Caco-2 (cell line): ENCODE measurements at regions not wholly inside any gene's neighbourhood (a gene's known extent, or its start where the extent isn't known, plus 50 kb on each side); places are given as distances from the start of the nearest gene placed in this dataset.

Source experiments
- BruUV-seq: library from RNA; stranded (reverse); fragments of 400-500 nt; replicated peaks from 2 replicates; lab custom pipeline; 2021; lab: Mats Ljungman, UMichigan
- CTCF ChIA-PET: fragments of 300-600 bp; sonication (Branson Sonifier 250); formaldehyde crosslinking; loops from one replicate; lab custom pipeline; 2022; ENCODE audit warnings: antibody characterized with exemption; lab: Charles Lee
- POLR2A ChIA-PET: fragments of 300-600 bp; sonication (Branson Sonifier 250); formaldehyde crosslinking; loops from one replicate; lab custom pipeline; 2022; ENCODE audit warnings: antibody characterized with exemption; lab: Charles Lee
- DNase-seq, 2 experiments: peaks; one replicate each; pipeline versions ENCODE4 v3.0.0 to v3.0.0-alpha.2; 2020 to 2022
- H3K27me3 ChIP-seq: replicated peaks from 2 replicates; pipeline ENCODE4 v1.6.0; 2011; ENCODE audit warnings: low read length; ENCODE audit not compliant: control insufficient read depth, insufficient read depth
- H3K36me3 ChIP-seq: 2 replicates; pipeline ENCODE4 v1.5.1; 2011; ENCODE audit warnings: low read length; ENCODE audit not compliant: control insufficient read depth, insufficient read depth
- H3K4me1 ChIP-seq: fragments of 250-450 bp; sonication (Bioruptor Pico); 2 replicates; pipeline ENCODE4 v1.5.1; 2020; ENCODE audit warnings: mild to moderate bottlenecking
- H3K4me3 ChIP-seq: 2 replicates; pipeline ENCODE4 v1.5.1; 2011; ENCODE audit warnings: low read depth, mild to moderate bottlenecking, control low read depth, low read length
- H3K9me3 ChIP-seq: fragments of 250-450 bp; sonication (Bioruptor Pico); 2 replicates; pipeline ENCODE4 v1.5.1; 2020; ENCODE audit warnings: mild to moderate bottlenecking, moderate library complexity
- H3K27ac Mint-ChIP-seq: one replicate; pipeline ENCODE4 v1.8.0; 2022; ENCODE audit warnings: mixed read lengths; ENCODE audit not compliant: unreplicated experiment
- H3K27me3 Mint-ChIP-seq: one replicate; pipeline ENCODE4 v1.8.0; 2022; ENCODE audit warnings: mixed read lengths; ENCODE audit not compliant: insufficient read depth, unreplicated experiment
- H3K36me3 Mint-ChIP-seq: one replicate; pipeline ENCODE4 v1.8.0; 2022; ENCODE audit warnings: mild to moderate bottlenecking, mixed read lengths; ENCODE audit not compliant: insufficient read depth, unreplicated experiment
- H3K4me1 Mint-ChIP-seq: one replicate; pipeline ENCODE4 v1.8.0; 2022; ENCODE audit warnings: low read depth, mixed read lengths; ENCODE audit not compliant: unreplicated experiment
- H3K4me3 Mint-ChIP-seq: one replicate; pipeline ENCODE4 v1.8.0; 2022; ENCODE audit warnings: mild to moderate bottlenecking, moderate library complexity, mixed read lengths; ENCODE audit not compliant: unreplicated experiment
- H3K9me3 Mint-ChIP-seq: one replicate; pipeline ENCODE4 v1.8.0; 2022; ENCODE audit warnings: mixed read lengths; ENCODE audit not compliant: unreplicated experiment
- CTCF ChIP-seq, 2 experiments: fragments of 200-600 bp in 1 of 2; IDR thresholded peaks; 1 replicate in 1 of 2; 2 replicates in 1 of 2; pipeline versions ENCODE4 v1.5.1 to v1.8.0; 2011 to 2022; ENCODE audit warnings: antibody characterized with exemption in 1 of 2, control low read depth in 1 of 2, inconsistent platforms in 1 of 2, low read depth in 1 of 2, low read length in 1 of 2, mild to moderate bottlenecking in 1 of 2, moderate library complexity in 1 of 2; ENCODE audit not compliant: insufficient read depth in 1 of 2, severe bottlenecking in 1 of 2, unreplicated experiment in 1 of 2
- intact Hi-C: fragments of 100-400 bp; cut with micrococcal nuclease; formaldehyde crosslinking; loops from one replicate; pipeline ENCODE4 v1.10.0; 2022; ENCODE audit not compliant: unreplicated experiment

DNA sequence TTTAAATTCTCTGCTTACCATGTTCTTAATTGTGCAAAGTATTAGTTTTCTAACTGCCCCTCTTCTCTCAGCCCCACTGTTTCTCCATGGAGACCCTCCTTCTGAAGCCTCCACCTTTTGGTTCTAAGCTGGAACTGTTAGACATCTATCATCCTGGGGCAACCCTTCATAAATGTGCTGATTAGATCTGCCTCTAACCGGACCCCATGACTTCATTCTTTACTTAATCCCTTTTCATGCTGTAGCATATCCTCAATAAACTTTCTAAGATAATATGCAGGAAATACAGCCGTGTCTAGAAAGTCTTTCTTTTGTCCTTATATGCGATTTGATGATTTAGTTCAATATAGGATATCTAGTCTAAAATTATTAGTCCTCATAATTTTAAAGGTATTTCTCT lies 1020.1 kb downstream of the ADGRL2 start:
- Mint-ChIP-seq H3K4me3 (no peak overlapping the region), H3K9me3 (no peaks in the 10 kb centered on the region), H3K36me3 (no peaks in the 10 kb centered on the region), H3K27me3 (peaks cover 9% of the 10 kb centered on the region), H3K27ac (no peak overlapping the region), H3K4me1 (no peaks in the 10 kb centered on the region)
- Histone ChIP-seq H3K9me3 (no peaks in the 10 kb centered on the region), H3K4me3 (no peak overlapping the region), H3K4me1 (no peaks in the 10 kb centered on the region), H3K27me3 (no peaks in the 10 kb centered on the region), H3K36me3 (no peaks in the 10 kb centered on the region)
- TF ChIP-seq CTCF (IDR thresholded peaks at IDR 0.05; ENCODE audit: insufficient read depth in 1 of 2, low read depth in 1 of 2, low read length in 1 of 2, severe bottlenecking in 1 of 2, unreplicated experiment in 1 of 2), result no peak
- DNase-seq, result no peak
- ChIA-PET POLR2A (no interaction called here), CTCF (no interaction called here)
- BruUV-seq, result no TSS peak
- intact Hi-C loops, result no loop called here

DNA sequence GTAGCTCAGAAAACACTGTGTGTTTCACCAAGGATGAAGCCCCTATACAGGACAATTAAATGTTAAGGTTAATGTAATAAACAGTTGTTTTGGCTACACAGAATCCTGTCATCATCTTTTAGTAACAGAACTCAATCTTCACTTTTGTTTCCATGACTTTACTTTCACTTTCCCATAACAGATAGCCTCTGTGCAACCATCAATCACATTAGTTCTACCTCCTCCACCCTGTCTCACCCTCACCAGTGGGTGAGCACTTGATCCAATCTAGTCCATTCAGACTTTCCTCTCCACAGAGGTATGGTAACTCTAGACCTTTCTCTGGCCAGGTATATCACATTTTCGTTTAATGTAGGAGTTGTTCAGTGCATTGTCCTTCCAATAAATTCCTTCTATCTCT lies 1018.5 kb downstream of the ADGRL2 start:
- H3K4me1 ChIP-seq, result no peaks in the 10 kb centered on the region
- BruUV-seq, result no TSS peak
- CTCF ChIA-PET, result no interaction called here
- Mint-ChIP-seq H3K36me3 (no peaks in the 10 kb centered on the region), H3K9me3 (no peaks in the 10 kb centered on the region), H3K4me1 (no peaks in the 10 kb centered on the region), H3K27ac (no peak overlapping the region), H3K27me3 (peaks cover 7% of the 10 kb centered on the region), H3K4me3 (no peak overlapping the region)
- H3K27me3 ChIP-seq, result no peaks in the 10 kb centered on the region
- H3K9me3 ChIP-seq, result no peaks in the 10 kb centered on the region
- POLR2A ChIA-PET, result no interaction called here
- intact Hi-C loops, result no loop called here
- DNase-seq, result no peak
- TF ChIP-seq CTCF (IDR thresholded peaks at IDR 0.05; ENCODE audit: insufficient read depth in 1 of 2, low read depth in 1 of 2, low read length in 1 of 2, severe bottlenecking in 1 of 2, unreplicated experiment in 1 of 2), result no peak
- no peak overlapping the region for H3K4me3 ChIP-seq
- no peaks in the 10 kb centered on the region for H3K36me3 ChIP-seq

DNA sequence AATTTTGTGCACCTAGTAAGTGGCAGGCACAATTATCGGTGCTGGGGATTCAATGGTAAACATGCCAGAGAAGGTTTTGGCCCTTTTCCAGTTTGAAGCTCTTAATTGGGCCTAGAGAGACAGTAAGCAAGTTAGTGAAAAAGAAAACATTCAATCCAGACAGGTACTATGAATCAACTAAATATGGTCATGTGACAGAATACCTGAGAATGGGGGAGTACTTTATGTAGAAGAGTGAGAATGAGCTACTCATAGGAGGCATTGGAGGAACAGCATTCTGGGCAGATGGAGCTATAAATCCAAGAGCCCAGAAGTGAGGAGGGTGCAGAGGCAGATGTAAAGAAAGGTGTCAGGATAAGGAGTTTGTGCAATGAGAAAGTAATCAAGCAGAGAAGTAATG lies 1017.9 kb downstream of the ADGRL2 start:
- Histone ChIP-seq H3K27me3 (no peaks in the 10 kb centered on the region), H3K9me3 (no peaks in the 10 kb centered on the region), H3K36me3 (no peaks in the 10 kb centered on the region), H3K4me3 (no peak overlapping the region), H3K4me1 (no peaks in the 10 kb centered on the region)
- intact Hi-C loops, result no loop called here
- CTCF ChIA-PET, result no interaction called here
- no peak for TF ChIP-seq CTCF (IDR thresholded peaks at IDR 0.05; ENCODE audit: insufficient read depth in 1 of 2, low read depth in 1 of 2, low read length in 1 of 2, severe bottlenecking in 1 of 2, unreplicated experiment in 1 of 2)
- peaks cover 7% of the 10 kb centered on the region for H3K27me3 Mint-ChIP-seq
- no peaks in the 10 kb centered on the region for H3K9me3 Mint-ChIP-seq
- no peak overlapping the region for H3K27ac Mint-ChIP-seq
- BruUV-seq, result no TSS peak
- DNase-seq, result no peak
- H3K4me1 Mint-ChIP-seq, result no peaks in the 10 kb centered on the region
- no peak overlapping the region for H3K4me3 Mint-ChIP-seq
- no peaks in the 10 kb centered on the region for H3K36me3 Mint-ChIP-seq
- POLR2A ChIA-PET, result no interaction called here
